Endodermal cell (in vitro differentiated cells): ENCODE measurements at regions not wholly inside any gene's neighbourhood (a gene's known extent, or its start where the extent isn't known, plus 50 kb on each side); places are given as distances from the start of the nearest gene placed in this dataset.

Experiments
- DNase-seq: peaks from one replicate; pipeline ENCODE4 v3.0.0-alpha.2; 2017
- H3K27ac ChIP-seq: 2 replicates; pipeline ENCODE4 v1.5.1; 2013; ENCODE audit warnings: mild to moderate bottlenecking, low read depth, low read length, moderate library complexity
- H3K27me3 ChIP-seq: 2 replicates; pipeline ENCODE4 v1.6.1; 2013; ENCODE audit warnings: mild to moderate bottlenecking, low read length, moderate library complexity; ENCODE audit not compliant: insufficient read depth, control insufficient read depth, poor library complexity, severe bottlenecking
- H3K36me3 ChIP-seq: 2 replicates; pipeline ENCODE4 v1.7.0; 2013; ENCODE audit warnings: mild to moderate bottlenecking, low read length, moderate library complexity; ENCODE audit not compliant: control insufficient read depth, insufficient read depth
- H3K4me1 ChIP-seq: one replicate; pipeline ENCODE4 v1.7.0; 2013; ENCODE audit warnings: low read length; ENCODE audit not compliant: control insufficient read depth, insufficient read depth
- H3K4me3 ChIP-seq: 2 replicates; pipeline ENCODE4 v1.5.1; 2013; ENCODE audit warnings: mild to moderate bottlenecking, low read length, moderate library complexity
- H3K9ac ChIP-seq: 2 replicates; pipeline ENCODE4 v1.6.1; 2013; ENCODE audit warnings: mild to moderate bottlenecking, low read length, moderate library complexity; ENCODE audit not compliant: poor library complexity, severe bottlenecking; ENCODE audit errors: extremely low read depth
- H3K9me3 ChIP-seq: 2 replicates; pipeline ENCODE4 v1.6.1; 2013; ENCODE audit warnings: mild to moderate bottlenecking, low read length, moderate library complexity; ENCODE audit not compliant: control insufficient read depth
- H3K27ac Mint-ChIP-seq: 2 replicates; pipeline ENCODE4 v1.8.0; 2020; ENCODE audit warnings: mixed read lengths
- H3K27me3 Mint-ChIP-seq: 2 replicates; pipeline ENCODE4 v1.8.0; 2021; ENCODE audit warnings: mild to moderate bottlenecking, mixed read lengths; ENCODE audit not compliant: insufficient read depth
- H3K36me3 Mint-ChIP-seq: 2 replicates; pipeline ENCODE4 v1.8.0; 2020; ENCODE audit warnings: low read depth, mixed read lengths
- H3K4me1 Mint-ChIP-seq: 2 replicates; pipeline ENCODE4 v1.8.0; 2020; ENCODE audit warnings: mixed read lengths
- H3K4me3 Mint-ChIP-seq: 2 replicates; pipeline ENCODE4 v1.8.0; 2020; ENCODE audit warnings: mild to moderate bottlenecking, moderate library complexity, mixed read lengths
- H3K9me3 Mint-ChIP-seq: 2 replicates; pipeline ENCODE4 v1.8.0; 2020; ENCODE audit warnings: mild to moderate bottlenecking, mixed read lengths
- WGBS, 2 experiments: methylation state at CpG; one replicate each; pipeline versions ENCODE4 v1.1.5 to v1.1.7; 2013; ENCODE audit warnings: missing lambda C conversion rate in 2 of 2, mixed read lengths in 1 of 2; ENCODE audit not compliant: insufficient coverage in 1 of 2, insufficient read length in 1 of 2; 5-methylcytosine and 5-hydroxymethylcytosine counted together
- TF ChIP-seq, protein P1 (sequence below): fragments of 200-600 bp; sonication (generic); conservative IDR thresholded peaks from 2 replicates; pipeline ENCODE4 v1.5.0; 2021; ENCODE audit warnings: antibody characterized with exemption, mild to moderate bottlenecking

DNA sequence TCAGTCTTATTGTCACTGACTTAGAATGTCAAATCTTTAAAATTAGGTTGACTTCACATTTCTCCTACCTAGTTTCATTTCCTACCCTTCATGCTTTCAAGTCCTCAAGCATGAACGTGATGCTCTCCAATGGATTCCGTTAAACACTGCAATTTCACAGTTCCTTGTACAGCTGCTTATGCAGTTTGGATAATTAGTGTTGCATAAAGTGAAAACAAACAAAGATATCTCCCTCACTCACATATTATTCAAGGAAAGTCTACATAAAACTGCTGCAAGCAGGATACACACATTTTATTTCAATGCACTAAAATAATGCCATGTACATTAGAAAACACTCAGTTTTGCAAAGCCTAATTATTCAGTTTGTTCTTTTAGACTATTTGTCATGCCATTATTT, 214.0 kb downstream of the CRPPA start:
- H3K36me3 Mint-ChIP-seq, result no peaks in the 10 kb centered on the region

DNA sequence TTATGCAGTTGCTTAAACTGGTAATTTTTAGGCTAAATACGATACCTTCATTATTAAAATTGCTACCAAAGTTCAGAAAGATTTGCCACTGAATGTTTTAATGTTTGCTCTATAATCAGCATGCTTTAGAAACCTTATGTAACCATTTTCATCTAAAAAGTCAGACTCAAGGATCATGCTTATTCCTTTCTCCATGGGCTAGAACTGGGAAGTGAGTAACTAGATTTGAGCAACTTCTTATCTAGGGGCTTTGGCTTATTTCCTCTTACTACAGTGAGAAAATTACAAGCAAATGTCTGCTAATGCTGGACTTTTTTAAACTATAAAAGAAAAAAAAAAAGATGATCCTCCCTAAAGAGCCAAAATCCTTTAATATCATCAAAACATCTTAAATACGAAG, 215.9 kb downstream of the CRPPA start:
- no peak overlapping the region for H3K9ac ChIP-seq
- H3K27me3 ChIP-seq, result no peaks in the 10 kb centered on the region
- Mint-ChIP-seq H3K9me3 (no peaks in the 10 kb centered on the region), H3K27ac (no peak overlapping the region), H3K36me3 (no peaks in the 10 kb centered on the region), H3K27me3 (no peaks in the 10 kb centered on the region), H3K4me3 (no peak overlapping the region), H3K4me1 (peaks cover 10% of the 10 kb centered on the region)
- H3K4me1 ChIP-seq, result no peaks in the 10 kb centered on the region
- no peak for DNase-seq
- H3K4me3 ChIP-seq, result no peak overlapping the region
- TF ChIP-seq, protein P1, sequence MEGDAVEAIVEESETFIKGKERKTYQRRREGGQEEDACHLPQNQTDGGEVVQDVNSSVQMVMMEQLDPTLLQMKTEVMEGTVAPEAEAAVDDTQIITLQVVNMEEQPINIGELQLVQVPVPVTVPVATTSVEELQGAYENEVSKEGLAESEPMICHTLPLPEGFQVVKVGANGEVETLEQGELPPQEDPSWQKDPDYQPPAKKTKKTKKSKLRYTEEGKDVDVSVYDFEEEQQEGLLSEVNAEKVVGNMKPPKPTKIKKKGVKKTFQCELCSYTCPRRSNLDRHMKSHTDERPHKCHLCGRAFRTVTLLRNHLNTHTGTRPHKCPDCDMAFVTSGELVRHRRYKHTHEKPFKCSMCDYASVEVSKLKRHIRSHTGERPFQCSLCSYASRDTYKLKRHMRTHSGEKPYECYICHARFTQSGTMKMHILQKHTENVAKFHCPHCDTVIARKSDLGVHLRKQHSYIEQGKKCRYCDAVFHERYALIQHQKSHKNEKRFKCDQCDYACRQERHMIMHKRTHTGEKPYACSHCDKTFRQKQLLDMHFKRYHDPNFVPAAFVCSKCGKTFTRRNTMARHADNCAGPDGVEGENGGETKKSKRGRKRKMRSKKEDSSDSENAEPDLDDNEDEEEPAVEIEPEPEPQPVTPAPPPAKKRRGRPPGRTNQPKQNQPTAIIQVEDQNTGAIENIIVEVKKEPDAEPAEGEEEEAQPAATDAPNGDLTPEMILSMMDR, result no peak
- 80 to 85% methylated on average over 1 of the region's 2 CpGs for WGBS, 2 experiments
- H3K27ac ChIP-seq, result no peak overlapping the region
- peaks cover 13% of the 10 kb centered on the region for H3K9me3 ChIP-seq
- H3K36me3 ChIP-seq, result no peaks in the 10 kb centered on the region

More for the DNA sequence above, 214.0 kb downstream of the CRPPA start:
- no peak overlapping the region for H3K4me3 ChIP-seq
- 87% methylated on average over 2 of the region's 2 CpGs; no CpG with 5 or more reads in 1 of the 2 experiments for WGBS, 2 experiments
- H3K27ac ChIP-seq, result no peak overlapping the region
- TF ChIP-seq, protein P1, result no peak
- Mint-ChIP-seq H3K4me3 (no peak overlapping the region), H3K27ac (no peak overlapping the region), H3K4me1 (peaks cover 10% of the 10 kb centered on the region), H3K9me3 (no peaks in the 10 kb centered on the region), H3K27me3 (no peaks in the 10 kb centered on the region)
- H3K27me3 ChIP-seq, result no peaks in the 10 kb centered on the region
- H3K36me3 ChIP-seq, result no peaks in the 10 kb centered on the region
- DNase-seq, result no peak
- H3K9me3 ChIP-seq, result no peaks in the 10 kb centered on the region
- H3K4me1 ChIP-seq, result no peaks in the 10 kb centered on the region
- no peak overlapping the region for H3K9ac ChIP-seq

DNA sequence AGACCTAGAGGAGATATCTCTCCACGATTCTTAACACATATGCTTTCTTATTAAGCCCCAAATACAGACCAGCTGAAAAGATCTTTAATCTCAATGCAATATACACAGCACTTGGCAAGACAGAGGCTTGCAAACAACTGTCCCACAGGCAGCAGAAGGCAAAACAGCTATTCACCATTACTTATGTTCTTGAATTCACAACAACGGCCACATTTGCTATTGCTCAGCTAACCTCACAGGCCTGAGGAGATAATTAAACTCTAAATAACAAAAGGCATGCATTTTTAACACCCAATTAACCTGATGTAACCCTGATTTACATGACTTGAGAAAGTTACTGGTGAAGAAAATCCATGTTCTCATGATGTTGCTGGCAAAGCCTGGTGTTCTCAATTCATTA, 216.4 kb downstream of the CRPPA start:
- Histone ChIP-seq H3K27me3 (no peaks in the 10 kb centered on the region), H3K4me3 (no peak overlapping the region), H3K9me3 (peaks cover 13% of the 10 kb centered on the region), H3K4me1 (no peaks in the 10 kb centered on the region), H3K9ac (no peak overlapping the region), H3K36me3 (no peaks in the 10 kb centered on the region), H3K27ac (no peak overlapping the region)
- Mint-ChIP-seq H3K4me3 (no peak overlapping the region), H3K4me1 (peaks cover 10% of the 10 kb centered on the region), H3K27ac (no peak overlapping the region), H3K36me3 (no peaks in the 10 kb centered on the region), H3K9me3 (no peaks in the 10 kb centered on the region), H3K27me3 (no peaks in the 10 kb centered on the region)
- TF ChIP-seq, protein P1, result no peak
- WGBS, 2 experiments, result 42% methylated on average over 2 of the region's 2 CpGs; no CpG with 5 or more reads in 1 of the 2 experiments
- peak; percentile 58 for DNase-seq
